ENCODE measurements at regions not wholly inside any gene's neighbourhood (a gene's known extent, or its start where the extent isn't known, plus 50 kb on each side); places are given as distances from the start of the nearest gene placed in this dataset.

GRCh38 chr7:21128062-21128817, 299.6 kb upstream of the SP4 start:
- H3K4me3 Mint-ChIP-seq = no peak overlapping the region
- no peak for DNase-seq
- ATAC-seq = no peak
- H3K27me3 Mint-ChIP-seq = peaks cover 28% of the 10 kb centered on the region
- H3K27ac Mint-ChIP-seq = no peak overlapping the region
- H3K4me1 Mint-ChIP-seq = no peaks in the 10 kb centered on the region
- peaks cover 6 to 11% of the 10 kb centered on the region in 2 donors for H3K9me3 Mint-ChIP-seq

GRCh38 chr7:21131897-21132296, 296.0 kb upstream of the SP4 start:
- Mint-ChIP-seq H3K4me3 (no peak overlapping the region), H3K27ac (no peak overlapping the region), H3K4me1 (no peaks in the 10 kb centered on the region), H3K9me3 (peaks cover 13 to 16% of the 10 kb centered on the region in 2 donors), H3K27me3 (peaks cover 19% of the 10 kb centered on the region)
- DNase-seq (no peak), ATAC-seq (no peak)

DNA sequence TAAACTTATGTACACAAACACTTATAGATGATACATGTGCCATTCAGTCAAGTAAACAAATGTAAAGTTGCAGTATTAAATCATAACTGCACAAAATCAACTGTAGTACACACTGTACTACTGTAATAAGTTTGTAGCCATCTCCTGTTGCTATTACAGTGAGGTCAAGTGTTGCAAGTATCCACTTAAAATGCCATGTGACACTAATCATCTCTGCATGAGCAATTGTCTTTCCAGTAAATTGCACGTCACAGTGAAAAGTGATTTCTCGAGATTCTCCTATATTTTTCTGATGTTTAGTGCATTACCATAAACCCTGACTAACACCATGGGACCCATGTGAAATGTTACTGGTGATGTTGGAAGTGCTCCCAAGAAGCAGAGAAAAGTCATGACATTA, 293.3 kb upstream of the SP4 start:
- Mint-ChIP-seq H3K9me3 (peaks cover 13 to 16% of the 10 kb centered on the region in 2 donors), H3K4me3 (no peak overlapping the region), H3K4me1 (no peaks in the 10 kb centered on the region), H3K27me3 (peaks cover 9% of the 10 kb centered on the region), H3K27ac (no peak overlapping the region)
- ATAC-seq = no peak
- DNase-seq = no peak

DNA sequence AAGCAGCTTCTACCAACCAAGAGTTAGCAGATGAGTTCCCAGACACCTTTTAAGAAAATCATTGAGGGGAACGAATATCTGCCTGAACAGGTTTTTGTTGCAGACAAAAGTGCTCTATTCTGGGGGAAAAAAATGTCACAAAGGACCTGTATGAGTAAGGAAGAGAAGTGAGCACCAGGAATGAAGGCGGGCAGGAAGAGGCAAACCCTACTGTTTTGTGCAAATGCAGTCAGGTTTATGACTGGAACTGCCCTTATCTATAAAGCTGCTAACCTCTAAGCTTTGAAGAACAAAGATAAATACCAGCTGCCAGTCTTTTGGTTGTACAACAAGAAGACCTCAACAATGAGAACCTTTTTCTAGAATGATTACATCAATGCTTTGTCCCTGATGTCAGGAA, 292.4 kb upstream of the SP4 start:
- no peak overlapping the region for H3K27ac Mint-ChIP-seq
- ATAC-seq = no peak

GRCh38 chr7:21137640-21138039, 290.2 kb upstream of the SP4 start:
- Mint-ChIP-seq H3K4me3 (no peak overlapping the region), H3K4me1 (no peaks in the 10 kb centered on the region), H3K27ac (no peak overlapping the region), H3K9me3 (peaks cover 7 to 13% of the 10 kb centered on the region in 2 donors), H3K27me3 (peaks cover 9% of the 10 kb centered on the region)
- DNase-seq (no peak), ATAC-seq (no peak)

More for the DNA sequence above, 292.4 kb upstream of the SP4 start:
- Mint-ChIP-seq H3K9me3 (peaks cover 13 to 16% of the 10 kb centered on the region in 2 donors), H3K4me1 (no peaks in the 10 kb centered on the region), H3K4me3 (no peak overlapping the region), H3K27me3 (peaks cover 16% of the 10 kb centered on the region)
- DNase-seq = no peak

DNA sequence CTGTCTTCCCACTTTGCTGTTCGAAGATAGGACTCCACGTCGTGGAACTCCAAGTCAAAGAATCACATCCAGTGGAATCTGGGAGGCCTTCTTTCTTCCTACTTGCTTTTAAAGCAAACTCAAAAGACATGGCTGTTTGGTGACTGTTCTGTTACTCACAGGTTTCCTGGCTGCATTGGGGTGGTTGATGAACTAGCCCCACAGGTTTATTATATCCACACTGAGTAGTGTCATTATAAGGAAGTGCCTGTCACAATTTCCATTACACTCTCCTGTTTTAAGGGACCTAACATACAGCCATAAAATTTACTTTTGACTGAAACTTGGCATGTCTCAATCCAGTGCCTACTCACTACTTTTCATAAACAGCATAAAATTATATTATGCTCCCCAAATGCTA, 287.3 kb upstream of the SP4 start:
- H3K27ac Mint-ChIP-seq = no peak overlapping the region
- H3K27me3 Mint-ChIP-seq = peaks cover 11% of the 10 kb centered on the region
- no peaks in the 10 kb centered on the region for H3K4me1 Mint-ChIP-seq
- DNase-seq = no peak
- no peak for ATAC-seq
- no peak overlapping the region for H3K4me3 Mint-ChIP-seq
- H3K9me3 Mint-ChIP-seq = peaks cover 4 to 5% of the 10 kb centered on the region in 2 donors

DNA sequence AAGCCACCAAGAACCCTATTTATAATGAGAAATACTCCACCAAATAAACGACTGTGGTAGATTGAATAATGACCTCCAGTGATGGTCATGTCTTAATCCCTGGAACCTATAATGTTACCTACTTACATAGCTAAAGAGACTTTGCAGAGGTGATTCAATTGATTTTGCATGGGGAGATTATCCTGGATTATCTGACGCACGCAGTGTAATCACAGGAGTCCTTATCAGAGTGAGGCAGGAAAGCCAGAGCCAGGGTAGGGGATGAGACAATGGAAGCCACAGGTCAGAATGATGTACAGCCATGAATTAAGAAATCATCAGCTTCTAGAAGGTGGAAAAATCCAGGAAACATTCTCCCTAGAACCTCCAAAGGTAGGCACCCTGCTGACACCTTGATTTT, 286.4 kb upstream of the SP4 start:
- Mint-ChIP-seq H3K27ac (no peak overlapping the region), H3K4me3 (no peak overlapping the region), H3K4me1 (no peaks in the 10 kb centered on the region), H3K9me3 (no peaks in the 10 kb centered on the region), H3K27me3 (peaks cover 17% of the 10 kb centered on the region)
- ATAC-seq (no peak), DNase-seq (no peak)

- H3K4me1 Mint-ChIP-seq = no peaks in the 10 kb centered on the region
- DNase-seq (no peak), ATAC-seq (no peak)
- H3K27me3 Mint-ChIP-seq = peaks cover 17% of the 10 kb centered on the region
- H3K4me3 Mint-ChIP-seq = no peak overlapping the region
- H3K9me3 Mint-ChIP-seq = no peaks in the 10 kb centered on the region
- H3K27ac Mint-ChIP-seq = no peak overlapping the region
Observed at GRCh38 chr7:21142081-21142480, 285.8 kb upstream of the SP4 start.

DNA sequence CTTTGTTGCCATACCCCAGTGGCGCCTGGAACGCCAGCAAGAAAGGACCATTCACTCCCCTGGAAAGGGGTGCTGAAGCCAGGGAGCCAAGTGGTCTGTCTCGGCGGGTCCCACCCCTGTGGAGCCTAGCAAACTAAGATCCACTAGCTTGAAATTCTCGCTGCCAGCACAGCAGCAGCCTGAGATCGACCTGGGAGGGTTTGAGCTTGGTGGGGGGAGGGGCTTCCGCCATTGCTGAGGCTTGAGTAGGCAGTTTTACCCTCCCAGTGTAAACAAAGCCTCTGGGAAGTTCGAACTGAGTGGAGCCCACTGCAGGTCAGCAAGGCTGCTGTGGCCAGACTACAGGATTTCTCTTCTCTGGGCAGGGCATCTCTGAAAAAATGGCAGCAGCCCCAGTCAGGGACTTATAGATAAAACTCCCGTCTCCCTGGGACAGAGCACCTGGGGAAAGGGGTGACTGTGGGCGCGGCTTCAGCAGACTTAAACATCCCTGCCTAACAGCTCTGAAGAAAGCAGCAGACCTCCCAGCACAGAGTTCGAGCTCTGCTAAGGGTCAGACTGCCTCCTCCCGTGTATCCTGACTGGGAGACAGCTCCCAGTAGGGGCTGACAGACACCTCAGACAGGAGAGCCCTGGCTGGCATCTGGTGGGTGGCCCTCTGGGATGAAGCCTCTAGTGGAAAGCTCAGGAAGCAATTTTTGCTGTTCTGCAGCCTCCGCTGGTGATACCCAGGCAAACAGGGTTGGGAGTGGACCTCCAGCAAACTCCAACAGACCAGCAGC, 281.1 kb upstream of the SP4 start:
- Mint-ChIP-seq H3K4me1 (no peaks in the 10 kb centered on the region), H3K4me3 (no peak overlapping the region), H3K27ac (no peak overlapping the region), H3K9me3 (no peaks in the 10 kb centered on the region), H3K27me3 (peaks cover 9% of the 10 kb centered on the region)
- no peak for ATAC-seq
- no peak for DNase-seq

- Mint-ChIP-seq H3K9me3 (no peaks in the 10 kb centered on the region), H3K4me3 (no peak overlapping the region), H3K27me3 (peaks cover 9% of the 10 kb centered on the region), H3K27ac (no peak overlapping the region), H3K4me1 (no peaks in the 10 kb centered on the region)
- DNase-seq = no peak
- ATAC-seq = no peak
Observed at GRCh38 chr7:21149809-21150208, 278.1 kb upstream of the SP4 start.

DNA sequence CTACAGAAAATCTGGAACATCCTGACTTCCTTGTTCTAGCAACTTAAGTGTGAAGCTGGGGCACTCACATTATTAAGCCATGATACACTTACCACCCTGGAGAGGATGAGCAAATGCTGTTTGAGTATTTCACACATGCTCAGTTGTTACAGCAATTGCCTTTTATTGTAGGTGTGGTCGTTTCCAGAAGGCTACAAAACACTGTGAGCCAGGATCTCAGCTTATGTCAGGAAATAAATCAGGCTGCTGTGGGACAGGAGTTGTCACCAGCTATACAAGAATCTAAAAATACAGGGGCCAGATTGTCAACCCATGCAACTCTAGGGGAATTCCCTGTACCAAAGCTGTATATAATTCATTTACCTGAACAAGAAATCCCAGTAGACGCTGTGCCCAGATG, 273.3 kb upstream of the SP4 start:
- DNase-seq (no peak), ATAC-seq (no peak)
- Mint-ChIP-seq H3K27ac (no peak overlapping the region), H3K4me1 (no peaks in the 10 kb centered on the region), H3K4me3 (no peak overlapping the region), H3K9me3 (no peaks in the 10 kb centered on the region), H3K27me3 (no peaks in the 10 kb centered on the region)

DNA sequence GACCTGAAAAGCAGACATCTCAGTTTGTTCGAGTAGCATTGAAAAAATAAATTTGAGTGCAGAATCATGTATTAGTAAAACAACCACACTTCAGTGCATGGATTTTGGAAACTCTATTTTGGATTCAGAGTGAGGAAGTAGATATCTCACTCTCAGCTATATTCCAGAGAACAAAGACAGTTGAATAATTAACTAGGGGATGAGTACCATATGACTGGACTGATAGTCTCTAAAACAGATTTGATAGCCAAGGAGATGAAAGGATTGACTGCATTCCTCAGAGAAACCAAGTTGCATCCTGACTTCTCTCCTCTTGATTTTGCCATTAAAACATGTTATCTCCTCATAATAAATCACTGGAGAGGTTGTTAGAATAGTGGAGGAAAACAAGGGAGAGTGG, 268.4 kb upstream of the SP4 start:
- no peak for DNase-seq

GRCh38 chr7:21160401-21160800, 267.5 kb upstream of the SP4 start:
- no peak for DNase-seq
- H3K27me3 Mint-ChIP-seq = peaks cover 11% of the 10 kb centered on the region
- H3K4me3 Mint-ChIP-seq = no peak overlapping the region
- no peak overlapping the region for H3K27ac Mint-ChIP-seq
- H3K4me1 Mint-ChIP-seq = no peaks in the 10 kb centered on the region
- no peaks in the 10 kb centered on the region for H3K9me3 Mint-ChIP-seq
- no peak for ATAC-seq

More for the DNA sequence above, 268.4 kb upstream of the SP4 start:
- Mint-ChIP-seq H3K4me3 (no peak overlapping the region), H3K4me1 (no peaks in the 10 kb centered on the region), H3K27ac (no peak overlapping the region), H3K9me3 (no peaks in the 10 kb centered on the region), H3K27me3 (peaks cover 2% of the 10 kb centered on the region)
- no peak for ATAC-seq

DNA sequence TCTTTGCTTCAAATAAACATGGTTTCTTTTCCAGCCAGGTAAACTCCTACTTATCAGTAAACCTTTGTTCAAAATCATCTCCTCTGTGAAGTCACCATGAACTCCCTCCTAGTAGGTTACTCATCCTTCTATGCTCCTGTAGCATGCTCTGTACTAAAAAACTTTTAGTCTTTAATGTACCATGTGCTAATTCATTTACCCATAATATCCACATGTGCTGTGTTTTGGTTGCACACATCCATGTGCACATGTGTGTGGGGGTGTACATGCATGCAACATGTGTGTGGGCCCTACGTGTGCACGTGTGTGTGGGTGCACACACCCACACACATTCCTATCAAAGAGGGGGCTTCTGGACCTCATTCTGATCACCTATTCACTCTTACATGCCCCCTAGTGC, 259.9 kb upstream of the SP4 start:
- Mint-ChIP-seq H3K9me3 (no peaks in the 10 kb centered on the region), H3K4me3 (no peak overlapping the region), H3K27ac (no peak overlapping the region), H3K27me3 (peaks cover 70% of the 10 kb centered on the region), H3K4me1 (peaks cover 6% of the 10 kb centered on the region)
- DNase-seq (no peak), ATAC-seq (no peak)

DNA sequence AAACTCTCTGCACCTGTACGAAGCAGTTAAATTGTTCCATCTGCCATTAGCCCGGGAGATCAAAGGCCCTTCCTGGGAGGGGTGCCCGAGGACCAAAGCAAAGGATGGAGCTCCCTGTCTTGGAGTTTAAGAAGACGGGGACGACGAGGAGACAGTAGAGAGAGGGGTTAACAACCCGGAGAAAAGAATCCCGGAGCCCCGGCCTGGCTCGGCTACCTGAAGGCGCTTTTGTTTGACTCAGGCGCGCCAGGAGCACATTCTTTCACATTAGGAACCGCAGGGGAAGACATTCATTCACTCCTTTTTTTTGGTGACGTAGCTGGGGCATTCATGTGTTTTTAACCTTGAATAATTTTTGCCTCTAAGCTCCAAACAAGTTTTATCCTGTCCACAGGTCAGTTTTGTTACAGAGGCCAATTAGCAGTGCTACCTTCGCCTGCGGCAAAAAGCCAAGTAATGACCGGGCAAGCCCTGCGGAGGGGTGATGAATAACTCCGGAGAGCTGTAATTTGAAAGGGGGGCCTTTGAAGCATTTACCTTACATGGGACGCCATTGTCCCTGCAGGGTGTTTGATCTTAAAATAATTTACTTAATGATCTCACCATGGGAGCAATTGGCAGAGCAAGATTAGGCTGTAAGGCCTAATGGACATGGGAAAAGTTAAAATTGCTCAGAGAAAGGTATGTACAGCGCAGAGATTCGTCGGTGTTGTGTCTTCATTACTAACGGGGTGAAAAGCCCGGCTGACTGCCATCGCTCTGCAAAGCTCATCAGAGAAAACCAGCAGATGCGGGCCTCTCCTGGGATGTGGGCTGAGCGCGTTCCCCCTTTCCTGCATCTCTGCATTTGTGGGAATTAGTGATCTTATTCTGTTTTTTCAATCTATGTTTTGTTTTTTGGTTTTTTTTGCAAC, 258.0 kb upstream of the SP4 start:
- Mint-ChIP-seq H3K27me3 (peaks cover 66% of the 10 kb centered on the region), H3K9me3 (no peaks in the 10 kb centered on the region), H3K4me1 (peaks cover 6% of the 10 kb centered on the region), H3K4me3 (no peak overlapping the region), H3K27ac (no peak overlapping the region)
- DNase-seq (no peak), ATAC-seq (no peak)

DNA sequence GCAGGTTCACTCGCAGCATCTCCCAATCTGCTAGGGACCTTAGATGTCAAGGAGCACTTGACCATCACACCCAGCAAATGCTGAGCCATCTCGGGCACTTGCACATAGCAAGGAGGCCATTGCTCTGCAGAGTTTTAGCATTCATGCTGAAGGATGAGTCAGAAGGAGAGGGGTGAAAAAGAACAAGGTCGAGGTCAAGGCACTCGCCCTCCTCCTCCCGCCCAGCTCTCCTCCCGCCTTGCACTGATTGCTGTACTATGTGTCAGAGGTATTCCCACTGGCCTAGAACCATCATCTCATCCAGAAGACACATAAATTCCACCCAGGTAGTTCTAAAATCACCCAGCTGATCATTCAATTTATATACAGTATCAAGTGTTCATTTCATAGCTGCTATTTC, 255.1 kb upstream of the SP4 start:
- Mint-ChIP-seq H3K9me3 (no peaks in the 10 kb centered on the region), H3K27me3 (peaks cover 45% of the 10 kb centered on the region), H3K4me3 (no peak overlapping the region), H3K27ac (no peak overlapping the region), H3K4me1 (peaks cover 6% of the 10 kb centered on the region)
- no peak for DNase-seq
- no peak for ATAC-seq

All from stimulated activated naive CD8-positive, alpha-beta T cell treated with anti-CD3 and anti-CD28 coated beads, Interleukin-15, amount 100 ng/mL, for 72 hours (primary cell).